Fibroblast of villous mesenchyme (primary cell): ENCODE measurements at regions not wholly inside any gene's neighbourhood (a gene's known extent, or its start where the extent isn't known, plus 50 kb on each side); places are given as distances from the start of the nearest gene placed in this dataset.

Experiments
- DNase-seq: peaks from one replicate; pipeline ENCODE4 v3.0.0-alpha.2; 2010; ENCODE audit warnings: low read depth
- H3K4me3 ChIP-seq: 2 replicates; pipeline ENCODE4 v1.5.1; 2011; ENCODE audit warnings: low read depth, mild to moderate bottlenecking, low read length
- CTCF ChIP-seq: IDR thresholded peaks from 2 replicates; pipeline ENCODE4 v1.5.1; 2012; ENCODE audit warnings: low read depth, mild to moderate bottlenecking, low read length; ENCODE audit not compliant: insufficient read depth

- TF ChIP-seq CTCF: no peak
- DNase-seq: no peak
- no peak overlapping the region for H3K4me3 ChIP-seq
These were observed 697.9 kb downstream of the MCTP2 start for GRCh38 chr15:94929282-94929681.

GRCh38 chr15:94930441-94930840, 699.1 kb downstream of the MCTP2 start:
- no peak for DNase-seq
- H3K4me3 ChIP-seq: no peak overlapping the region
- TF ChIP-seq CTCF: no peak

- no peak for DNase-seq
- no peak overlapping the region for H3K4me3 ChIP-seq
- no peak for TF ChIP-seq CTCF
These were observed 699.6 kb downstream of the MCTP2 start for GRCh38 chr15:94930960-94931359.

GRCh38 chr15:94934440-94934839, 703.1 kb downstream of the MCTP2 start:
- no peak for DNase-seq
- no peak overlapping the region for H3K4me3 ChIP-seq
- TF ChIP-seq CTCF: no peak

GRCh38 chr15:94937242-94937641, 705.9 kb downstream of the MCTP2 start:
- H3K4me3 ChIP-seq: no peak overlapping the region
- no peak for TF ChIP-seq CTCF
- DNase-seq: no peak

GRCh38 chr15:94943888-94944287, 712.5 kb downstream of the MCTP2 start:
- no peak for DNase-seq
- no peak overlapping the region for H3K4me3 ChIP-seq
- TF ChIP-seq CTCF: no peak

- no peak for TF ChIP-seq CTCF
- peak; percentile 6 for DNase-seq
- no peak overlapping the region for H3K4me3 ChIP-seq
These were observed 720.2 kb downstream of the MCTP2 start for GRCh38 chr15:94951538-94951937.
